ENCODE measurements at regions not wholly inside any gene's neighbourhood (a gene's known extent, or its start where the extent isn't known, plus 50 kb on each side); places are given as distances from the start of the nearest gene placed in this dataset.

GRCh38 chr4:125658773-125659172 is 344.0 kb downstream of the FAT4 start:
- TF ChIP-seq POLR2A (IDR thresholded peaks at IDR 0.05) = no peak
- TF ChIP-seq CTCF (IDR thresholded peaks at IDR 0.05) = no peak
